Activated T-cell treated with anti-CD3 and anti-CD28 coated beads, Interleukin-2, amount 50 U/mL, for 1 hour (primary cell): ENCODE measurements at regions not wholly inside any gene's neighbourhood (a gene's known extent, or its start where the extent isn't known, plus 50 kb on each side); places are given as distances from the start of the nearest gene placed in this dataset.
A peak's percentile ranks its signal among the peaks of the same experiment; 100 is the strongest.
"Not testable (repeated sequence)": the region's sequence is repeated elsewhere in the genome, so short reads cannot be mapped to it uniquely, and the experiment has no call there.

Experiments
- DNase-seq: peaks from one replicate; pipeline ENCODE4 v3.0.0-alpha.2; 2020

- DNase-seq, result no peak
Observed at GRCh38 chr1:185681034-185681633, 53.1 kb upstream of the HMCN1 start.

DNA sequence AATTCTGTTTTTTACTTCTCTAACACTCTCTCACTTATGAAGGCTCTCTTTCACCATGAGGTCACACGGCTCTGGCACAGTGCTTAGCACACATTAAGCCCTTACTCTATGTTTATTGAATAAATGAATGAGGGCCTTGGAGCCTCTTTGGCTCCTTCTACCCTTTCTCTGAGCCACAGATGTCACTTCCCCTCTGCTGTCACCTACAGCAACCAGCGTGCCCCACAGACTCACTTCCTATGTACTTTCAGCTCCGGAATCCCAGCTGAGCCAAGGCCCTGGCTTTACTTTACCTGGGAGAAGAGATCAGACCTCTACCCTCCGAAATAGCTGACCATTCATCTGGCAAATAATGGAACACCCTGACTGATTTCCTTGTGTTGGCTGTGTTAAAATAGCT lies 53.7 kb upstream of the HMCN1 start:
- DNase-seq, result no peak

- DNase-seq, result no peak
Observed at GRCh38 chr1:185679220-185679619, 55.0 kb upstream of the HMCN1 start.

- no peak for DNase-seq
Observed at GRCh38 chr1:185676969-185677368, 57.2 kb upstream of the HMCN1 start.

GRCh38 chr1:185674201-185674600 lies 60.0 kb upstream of the HMCN1 start:
- no peak for DNase-seq

DNA sequence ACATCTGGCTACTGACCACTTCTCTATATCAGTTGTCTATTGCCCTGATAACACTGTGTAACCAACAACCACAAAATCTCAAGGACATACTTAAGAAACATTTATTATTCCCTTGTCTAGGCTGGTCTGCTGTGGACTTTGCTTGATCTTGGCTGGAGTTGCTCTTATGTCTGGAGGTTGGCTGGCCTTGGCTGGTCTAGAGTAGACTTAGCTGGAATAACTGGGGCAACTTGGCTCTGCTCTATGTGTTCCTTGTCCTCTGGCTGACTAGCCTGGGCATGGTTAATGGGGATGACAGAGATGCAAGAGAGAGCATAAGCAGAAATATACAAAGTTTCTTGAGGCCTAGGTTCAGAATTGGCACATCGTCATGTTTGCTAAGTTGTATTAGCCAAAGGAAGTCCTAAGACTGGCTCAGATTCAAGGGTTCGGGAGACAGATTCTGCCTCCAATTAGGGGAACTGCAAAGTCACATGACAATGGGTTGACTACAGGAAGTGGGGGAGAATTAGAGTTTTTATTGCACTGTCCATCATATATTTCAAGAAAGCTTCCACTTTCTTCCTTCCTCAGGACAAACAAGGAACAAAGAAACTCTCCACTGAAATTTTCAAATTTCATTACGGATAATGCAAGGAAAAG lies 61.4 kb upstream of the HMCN1 start:
- no peak for DNase-seq

DNA sequence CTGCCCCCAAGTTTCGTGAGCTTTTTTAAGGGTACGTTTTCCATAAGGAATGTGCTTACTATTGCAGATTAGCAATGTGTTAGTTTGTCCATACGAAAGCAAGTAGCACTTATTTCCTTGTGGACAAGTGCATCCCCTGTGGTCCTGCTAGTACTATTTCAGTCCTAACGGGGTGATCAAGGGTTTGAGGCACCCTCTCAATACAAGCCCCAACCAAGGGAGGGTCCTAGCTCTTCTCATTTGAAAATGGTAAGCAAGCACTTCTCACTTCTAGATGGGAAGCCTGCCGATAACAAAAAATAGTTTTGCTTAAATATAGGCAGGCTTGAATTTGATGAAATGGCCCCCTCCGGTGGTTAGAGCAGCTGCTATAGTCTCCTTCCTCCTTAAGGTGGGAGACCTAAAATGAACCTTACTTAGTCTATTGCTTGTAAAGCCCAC lies 64.0 kb upstream of the HMCN1 start:
- DNase-seq, result peak; percentile 50

GRCh38 chr1:185668013-185668412 lies 66.2 kb upstream of the HMCN1 start:
- no peak for DNase-seq

DNA sequence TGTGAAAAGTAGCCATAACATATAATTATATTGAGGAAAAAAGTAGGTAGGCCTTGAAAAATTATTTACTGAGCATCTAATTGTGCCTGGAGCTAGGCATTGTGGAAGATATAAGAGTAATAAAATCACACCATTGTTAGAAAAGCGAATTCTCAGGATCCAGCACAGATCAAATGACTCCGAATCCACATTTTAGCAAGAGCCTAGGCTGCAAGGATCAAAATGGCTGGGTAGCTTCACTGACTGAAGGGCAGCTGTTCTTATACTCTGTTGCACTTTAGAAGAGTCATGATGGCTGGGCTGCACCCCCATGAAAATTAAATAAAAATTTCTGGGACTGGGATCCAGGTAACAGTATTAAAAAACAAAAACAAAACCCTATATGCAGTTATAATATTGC lies 67.6 kb upstream of the HMCN1 start:
- no peak for DNase-seq

DNA sequence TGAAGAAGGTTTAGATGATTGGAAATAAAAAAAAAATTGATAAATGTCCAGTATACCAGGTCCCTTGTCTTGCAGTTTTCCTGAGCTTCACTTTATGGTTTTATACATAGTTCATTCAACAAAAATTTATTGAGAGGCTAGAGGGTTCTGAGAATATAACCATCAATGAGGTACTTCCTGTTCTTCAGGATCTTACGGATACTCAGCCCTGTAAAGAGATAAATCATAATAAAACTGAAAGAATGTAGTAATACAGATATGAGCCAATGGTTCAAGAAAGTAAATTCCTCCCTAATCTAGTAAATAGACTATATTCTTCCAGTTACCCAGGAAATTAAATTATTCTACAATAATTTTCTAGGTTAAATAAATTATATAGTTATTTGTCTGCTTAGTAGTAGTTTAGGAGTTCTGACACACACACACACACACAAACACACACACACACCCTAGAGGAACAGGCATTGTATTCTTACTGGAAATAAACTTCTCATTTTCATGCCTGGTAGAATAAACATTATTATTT lies 70.4 kb upstream of the HMCN1 start:
- no peak for DNase-seq

DNA sequence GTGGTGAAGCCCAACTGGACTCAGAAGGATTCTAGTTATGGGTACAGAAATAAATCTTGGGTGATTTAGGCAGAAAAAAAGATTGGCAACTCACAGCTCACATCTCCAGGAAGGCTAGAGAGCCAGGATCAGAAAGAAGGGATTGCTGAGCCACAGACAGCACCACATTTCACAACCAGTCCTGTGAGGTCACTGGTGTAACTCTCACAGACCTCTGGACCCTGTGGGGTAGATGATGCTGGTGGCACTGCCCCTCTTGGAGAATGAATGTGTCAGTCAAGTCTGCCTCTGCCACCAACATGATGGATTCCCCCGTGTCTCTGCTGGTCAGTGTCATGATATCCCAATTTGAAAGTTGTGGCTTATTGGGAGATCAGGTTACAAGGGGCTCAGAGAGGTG lies 70.9 kb upstream of the HMCN1 start:
- DNase-seq, result no peak

- no peak for DNase-seq
Observed at GRCh38 chr1:185661971-185662370, 72.2 kb upstream of the HMCN1 start.

- no peak for DNase-seq
Observed at GRCh38 chr1:185656663-185657062, 77.5 kb upstream of the HMCN1 start.

- DNase-seq, result no peak
Observed at GRCh38 chr1:185654952-185655314, 79.3 kb upstream of the HMCN1 start.

- no peak for DNase-seq
Observed at GRCh38 chr1:185654199-185654951, 79.8 kb upstream of the HMCN1 start.

- no peak for DNase-seq
Observed at GRCh38 chr1:185653615-185654014, 80.6 kb upstream of the HMCN1 start.

GRCh38 chr1:185652348-185652747 lies 81.8 kb upstream of the HMCN1 start:
- DNase-seq, result no peak

- no peak for DNase-seq
Observed at GRCh38 chr1:185650602-185651230, 83.5 kb upstream of the HMCN1 start.

DNA sequence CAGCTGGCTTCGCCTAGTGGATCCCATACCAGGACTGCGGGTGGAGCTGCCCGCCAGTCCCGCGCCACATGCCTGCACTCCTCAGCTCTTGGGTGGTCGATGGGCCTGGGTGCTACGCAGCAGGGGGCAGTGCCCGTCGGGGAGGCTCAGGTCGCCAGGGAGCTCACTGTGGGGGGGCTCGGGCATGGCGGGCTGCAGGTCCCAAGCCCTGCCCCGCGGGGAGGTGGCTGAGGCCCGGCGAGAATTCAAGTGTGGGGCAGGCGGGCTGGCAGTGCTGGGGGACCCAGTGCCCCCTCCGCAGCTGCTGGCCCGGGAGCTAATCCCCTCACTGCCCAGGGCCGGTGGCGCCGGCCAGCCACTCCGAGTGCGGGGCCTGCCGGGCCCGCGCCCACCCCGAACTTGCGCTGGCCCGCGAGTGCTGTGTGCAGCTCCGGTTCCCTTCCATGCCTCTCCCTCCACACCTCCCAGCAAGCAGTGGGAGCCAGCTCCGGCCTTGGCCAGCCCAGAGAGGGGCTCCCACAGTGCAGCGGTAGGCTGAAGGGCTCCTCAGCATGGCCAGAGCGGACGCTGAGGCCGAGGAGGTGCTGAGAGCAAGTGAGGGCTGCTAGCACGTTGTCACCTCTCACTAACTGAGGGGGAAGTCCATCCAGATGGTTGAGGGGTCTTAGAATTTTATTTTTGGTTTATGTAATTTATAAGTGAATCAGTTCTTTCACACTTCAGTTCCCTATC lies 85.2 kb upstream of the HMCN1 start:
- no peak for DNase-seq

- DNase-seq, result not testable (repeated sequence)
Observed at GRCh38 chr1:185647597-185648267, 86.5 kb upstream of the HMCN1 start.

GRCh38 chr1:185646202-185646683 lies 87.9 kb upstream of the HMCN1 start:
- DNase-seq, result no peak

DNA sequence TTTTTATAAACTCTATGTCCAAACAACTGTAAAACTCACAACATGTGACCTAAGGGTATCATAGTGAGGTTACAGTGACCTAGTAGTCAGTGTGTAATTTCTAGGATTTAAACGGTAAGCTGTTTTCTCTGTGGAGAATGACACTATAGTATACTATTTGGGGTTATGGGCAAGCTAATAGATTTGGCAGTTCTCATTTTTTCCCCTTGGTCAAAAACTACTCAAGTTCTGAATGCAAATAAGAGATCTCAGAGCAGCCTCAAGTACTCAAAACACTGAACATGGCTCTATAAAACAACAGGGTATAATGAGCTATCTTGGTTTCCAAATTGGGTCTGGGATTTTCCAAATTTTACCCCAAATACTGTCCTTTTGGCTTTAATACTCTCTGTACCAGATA lies 88.5 kb upstream of the HMCN1 start:
- DNase-seq, result no peak
